ENCODE measurements at regions not wholly inside any gene's neighbourhood (a gene's known extent, or its start where the extent isn't known, plus 50 kb on each side); places are given as distances from the start of the nearest gene placed in this dataset.

GRCh38 chr2:217047209-217047608 is 187.3 kb upstream of the TNP1 start:
- Histone ChIP-seq H3K36me3 (ENCODE audit: control insufficient read depth, insufficient read depth, low read length) (no peaks in the 10 kb centered on the region), H3K27me3 (ENCODE audit: control insufficient read depth, insufficient read depth, low read length) (no peaks in the 10 kb centered on the region), H3K27ac (ENCODE audit: low read length) (no peak overlapping the region), H3K4me3 (ENCODE audit: low read length) (no peak overlapping the region), H3K9me3 (ENCODE audit: control insufficient read depth, insufficient read depth, low read length) (no peaks in the 10 kb centered on the region), H3K4me1 (ENCODE audit: control insufficient read depth, insufficient read depth, low read length) (no peaks in the 10 kb centered on the region)
- DNase-seq (ENCODE audit: low read depth, low spot score): no peak
- WGBS (ENCODE audit: insufficient coverage, insufficient read length): no CpG with 5 or more reads among the region's 3 CpGs

GRCh38 chr2:217045700-217046475 is 186.0 kb upstream of the TNP1 start:
- H3K36me3 ChIP-seq (ENCODE audit: control insufficient read depth, insufficient read depth, low read length): no peaks in the 10 kb centered on the region
- DNase-seq (ENCODE audit: low read depth, low spot score): no peak
- H3K27ac ChIP-seq (ENCODE audit: low read length): no peak overlapping the region
- H3K4me1 ChIP-seq (ENCODE audit: control insufficient read depth, insufficient read depth, low read length): no peaks in the 10 kb centered on the region
- no peaks in the 10 kb centered on the region for H3K9me3 ChIP-seq (ENCODE audit: control insufficient read depth, insufficient read depth, low read length)
- no peak overlapping the region for H3K4me3 ChIP-seq (ENCODE audit: low read length)
- WGBS (ENCODE audit: insufficient coverage, insufficient read length): no CpG with 5 or more reads among the region's 7 CpGs
- no peaks in the 10 kb centered on the region for H3K27me3 ChIP-seq (ENCODE audit: control insufficient read depth, insufficient read depth, low read length)

- DNase-seq (ENCODE audit: low read depth, low spot score): no peak
- Histone ChIP-seq H3K4me3 (ENCODE audit: low read length) (no peak overlapping the region), H3K9me3 (ENCODE audit: control insufficient read depth, insufficient read depth, low read length) (no peaks in the 10 kb centered on the region), H3K27me3 (ENCODE audit: control insufficient read depth, insufficient read depth, low read length) (no peaks in the 10 kb centered on the region; the same call in 1 of the 2 replicates), H3K36me3 (ENCODE audit: control insufficient read depth, insufficient read depth, low read length) (no peaks in the 10 kb centered on the region), H3K27ac (ENCODE audit: low read length) (no peak overlapping the region), H3K4me1 (ENCODE audit: control insufficient read depth, insufficient read depth, low read length) (no peaks in the 10 kb centered on the region)
- WGBS (ENCODE audit: insufficient coverage, insufficient read length): no CpG with 5 or more reads among the region's 8 CpGs
These were observed 180.2 kb upstream of the TNP1 start for GRCh38 chr2:217040099-217040498.

- H3K27ac ChIP-seq (ENCODE audit: low read length): no peak overlapping the region
- H3K4me3 ChIP-seq (ENCODE audit: low read length): no peak overlapping the region
- no peaks in the 10 kb centered on the region for H3K9me3 ChIP-seq (ENCODE audit: control insufficient read depth, insufficient read depth, low read length)
- no peak for DNase-seq (ENCODE audit: low read depth, low spot score)
- no CpG with 5 or more reads among the region's 2 CpGs for WGBS (ENCODE audit: insufficient coverage, insufficient read length)
- no peaks in the 10 kb centered on the region; the same call in 1 of the 2 replicates for H3K27me3 ChIP-seq (ENCODE audit: control insufficient read depth, insufficient read depth, low read length)
- no peaks in the 10 kb centered on the region for H3K4me1 ChIP-seq (ENCODE audit: control insufficient read depth, insufficient read depth, low read length)
- no peaks in the 10 kb centered on the region for H3K36me3 ChIP-seq (ENCODE audit: control insufficient read depth, insufficient read depth, low read length)
These were observed 178.1 kb upstream of the TNP1 start for GRCh38 chr2:217038001-217038400.

GRCh38 chr2:217037353-217037752 is 177.5 kb upstream of the TNP1 start:
- H3K27me3 ChIP-seq (ENCODE audit: control insufficient read depth, insufficient read depth, low read length): no peaks in the 10 kb centered on the region; the same call in 1 of the 2 replicates
- WGBS (ENCODE audit: insufficient coverage, insufficient read length): no CpG with 5 or more reads among the region's 3 CpGs
- H3K9me3 ChIP-seq (ENCODE audit: control insufficient read depth, insufficient read depth, low read length): no peaks in the 10 kb centered on the region
- H3K4me3 ChIP-seq (ENCODE audit: low read length): no peak overlapping the region
- DNase-seq (ENCODE audit: low read depth, low spot score): no peak
- no peaks in the 10 kb centered on the region for H3K36me3 ChIP-seq (ENCODE audit: control insufficient read depth, insufficient read depth, low read length)
- H3K27ac ChIP-seq (ENCODE audit: low read length): no peak overlapping the region
- no peaks in the 10 kb centered on the region for H3K4me1 ChIP-seq (ENCODE audit: control insufficient read depth, insufficient read depth, low read length)

GRCh38 chr2:217035967-217036366 is 176.1 kb upstream of the TNP1 start:
- Histone ChIP-seq H3K27me3 (ENCODE audit: control insufficient read depth, insufficient read depth, low read length) (no peaks in the 10 kb centered on the region; the same call in 1 of the 2 replicates), H3K9me3 (ENCODE audit: control insufficient read depth, insufficient read depth, low read length) (no peaks in the 10 kb centered on the region), H3K27ac (ENCODE audit: low read length) (no peak overlapping the region), H3K4me1 (ENCODE audit: control insufficient read depth, insufficient read depth, low read length) (no peaks in the 10 kb centered on the region), H3K4me3 (ENCODE audit: low read length) (no peak overlapping the region), H3K36me3 (ENCODE audit: control insufficient read depth, insufficient read depth, low read length) (no peaks in the 10 kb centered on the region)
- no CpG with 5 or more reads among the region's 4 CpGs for WGBS (ENCODE audit: insufficient coverage, insufficient read length)
- no peak for DNase-seq (ENCODE audit: low read depth, low spot score)

GRCh38 chr2:217033186-217033585 is 173.3 kb upstream of the TNP1 start:
- Histone ChIP-seq H3K27me3 (ENCODE audit: control insufficient read depth, insufficient read depth, low read length) (no peaks in the 10 kb centered on the region; the same call in 1 of the 2 replicates), H3K4me3 (ENCODE audit: low read length) (no peak overlapping the region), H3K36me3 (ENCODE audit: control insufficient read depth, insufficient read depth, low read length) (no peaks in the 10 kb centered on the region), H3K27ac (ENCODE audit: low read length) (no peak overlapping the region), H3K9me3 (ENCODE audit: control insufficient read depth, insufficient read depth, low read length) (no peaks in the 10 kb centered on the region), H3K4me1 (ENCODE audit: control insufficient read depth, insufficient read depth, low read length) (no peaks in the 10 kb centered on the region)
- no CpG with 5 or more reads among the region's 5 CpGs for WGBS (ENCODE audit: insufficient coverage, insufficient read length)
- no peak for DNase-seq (ENCODE audit: low read depth, low spot score)

- H3K27ac ChIP-seq (ENCODE audit: low read length): no peak overlapping the region
- DNase-seq (ENCODE audit: low read depth, low spot score): no peak
- H3K27me3 ChIP-seq (ENCODE audit: control insufficient read depth, insufficient read depth, low read length): no peaks in the 10 kb centered on the region; the same call in 1 of the 2 replicates
- H3K36me3 ChIP-seq (ENCODE audit: control insufficient read depth, insufficient read depth, low read length): no peaks in the 10 kb centered on the region
- no peaks in the 10 kb centered on the region for H3K9me3 ChIP-seq (ENCODE audit: control insufficient read depth, insufficient read depth, low read length)
- no CpG with 5 or more reads among the region's 1 CpG for WGBS (ENCODE audit: insufficient coverage, insufficient read length)
- H3K4me1 ChIP-seq (ENCODE audit: control insufficient read depth, insufficient read depth, low read length): no peaks in the 10 kb centered on the region
- no peak overlapping the region for H3K4me3 ChIP-seq (ENCODE audit: low read length)
These were observed 171.6 kb upstream of the TNP1 start for GRCh38 chr2:217031445-217031844.

- no CpG with 5 or more reads among the region's 6 CpGs for WGBS (ENCODE audit: insufficient coverage, insufficient read length)
- DNase-seq (ENCODE audit: low read depth, low spot score): no peak
- Histone ChIP-seq H3K27me3 (ENCODE audit: control insufficient read depth, insufficient read depth, low read length) (no peaks in the 10 kb centered on the region), H3K27ac (ENCODE audit: low read length) (no peak overlapping the region), H3K4me1 (ENCODE audit: control insufficient read depth, insufficient read depth, low read length) (no peaks in the 10 kb centered on the region), H3K9me3 (ENCODE audit: control insufficient read depth, insufficient read depth, low read length) (no peaks in the 10 kb centered on the region), H3K4me3 (ENCODE audit: low read length) (no peak overlapping the region), H3K36me3 (ENCODE audit: control insufficient read depth, insufficient read depth, low read length) (no peaks in the 10 kb centered on the region)
These were observed 170.2 kb upstream of the TNP1 start for GRCh38 chr2:217030081-217030480.

- no peaks in the 10 kb centered on the region for H3K4me1 ChIP-seq (ENCODE audit: control insufficient read depth, insufficient read depth, low read length)
- DNase-seq (ENCODE audit: low read depth, low spot score): no peak
- H3K9me3 ChIP-seq (ENCODE audit: control insufficient read depth, insufficient read depth, low read length): no peaks in the 10 kb centered on the region
- no peak overlapping the region for H3K4me3 ChIP-seq (ENCODE audit: low read length)
- no peaks in the 10 kb centered on the region for H3K36me3 ChIP-seq (ENCODE audit: control insufficient read depth, insufficient read depth, low read length)
- H3K27ac ChIP-seq (ENCODE audit: low read length): no peak overlapping the region
- no CpG with 5 or more reads among the region's 1 CpG for WGBS (ENCODE audit: insufficient coverage, insufficient read length)
- H3K27me3 ChIP-seq (ENCODE audit: control insufficient read depth, insufficient read depth, low read length): no peaks in the 10 kb centered on the region
These were observed 168.3 kb upstream of the TNP1 start for GRCh38 chr2:217028128-217028527.

GRCh38 chr2:217027414-217027813 is 167.6 kb upstream of the TNP1 start:
- Histone ChIP-seq H3K9me3 (ENCODE audit: control insufficient read depth, insufficient read depth, low read length) (no peaks in the 10 kb centered on the region), H3K4me1 (ENCODE audit: control insufficient read depth, insufficient read depth, low read length) (no peaks in the 10 kb centered on the region), H3K36me3 (ENCODE audit: control insufficient read depth, insufficient read depth, low read length) (no peaks in the 10 kb centered on the region), H3K27ac (ENCODE audit: low read length) (no peak overlapping the region), H3K27me3 (ENCODE audit: control insufficient read depth, insufficient read depth, low read length) (no peaks in the 10 kb centered on the region), H3K4me3 (ENCODE audit: low read length) (no peak overlapping the region)
- DNase-seq (ENCODE audit: low read depth, low spot score): no peak
- WGBS (ENCODE audit: insufficient coverage, insufficient read length): no CpG with 5 or more reads among the region's 1 CpG
